ENCODE measurements at regions not wholly inside any gene's neighbourhood (a gene's known extent, or its start where the extent isn't known, plus 50 kb on each side); places are given as distances from the start of the nearest gene placed in this dataset.
"Not testable (repeated sequence)": the region's sequence is repeated elsewhere in the genome, so short reads cannot be mapped to it uniquely, and the experiment has no call there.

GRCh38 chr13:111479412-111479811 is 159.0 kb downstream of the TEX29 start:
- no peak for DNase-seq

- no peak for DNase-seq
Measured at GRCh38 chr13:111480503-111480902, 160.1 kb downstream of the TEX29 start.

- DNase-seq, result no peak
Measured at GRCh38 chr13:111480976-111481375, 160.5 kb downstream of the TEX29 start.

GRCh38 chr13:111482126-111482525 is 161.7 kb downstream of the TEX29 start:
- DNase-seq, result no peak

GRCh38 chr13:111482806-111483620 is 162.6 kb downstream of the TEX29 start:
- no peak for DNase-seq

GRCh38 chr13:111483621-111483987 is 163.2 kb downstream of the TEX29 start:
- DNase-seq, result no peak

GRCh38 chr13:111484141-111484925 is 163.9 kb downstream of the TEX29 start:
- no peak for DNase-seq

- no peak for DNase-seq
Measured at GRCh38 chr13:111484959-111485358, 164.5 kb downstream of the TEX29 start.

GRCh38 chr13:111485491-111486250 is 165.2 kb downstream of the TEX29 start:
- DNase-seq, result no peak

GRCh38 chr13:111486331-111486730 is 165.9 kb downstream of the TEX29 start:
- DNase-seq, result no peak

GRCh38 chr13:111486801-111487200 is 166.4 kb downstream of the TEX29 start:
- no peak for DNase-seq

GRCh38 chr13:111488486-111489132 is 168.2 kb downstream of the TEX29 start:
- DNase-seq, result no peak

GRCh38 chr13:111489301-111489700 is 168.9 kb downstream of the TEX29 start:
- no peak for DNase-seq

GRCh38 chr13:111490611-111491010 is 170.2 kb downstream of the TEX29 start:
- no peak for DNase-seq

- no peak for DNase-seq
Measured at GRCh38 chr13:111491021-111491420, 170.6 kb downstream of the TEX29 start.

GRCh38 chr13:111491659-111492058 is 171.2 kb downstream of the TEX29 start:
- DNase-seq, result no peak

- no peak for DNase-seq
Measured at GRCh38 chr13:111492341-111492950, 172.0 kb downstream of the TEX29 start.

- DNase-seq, result no peak
Measured at GRCh38 chr13:111492958-111493357, 172.5 kb downstream of the TEX29 start.

- no peak for DNase-seq
Measured at GRCh38 chr13:111493468-111493867, 173.0 kb downstream of the TEX29 start.

- DNase-seq, result no peak
Measured at GRCh38 chr13:111494641-111495040, 174.2 kb downstream of the TEX29 start.

- DNase-seq, result not testable (repeated sequence)
Measured at GRCh38 chr13:111501596-111502535, 181.4 kb downstream of the TEX29 start.
